ENCODE measurements at regions not wholly inside any gene's neighbourhood (a gene's known extent, or its start where the extent isn't known, plus 50 kb on each side); places are given as distances from the start of the nearest gene placed in this dataset.
A peak's percentile ranks its signal among the peaks of the same experiment; 100 is the strongest.

DNA sequence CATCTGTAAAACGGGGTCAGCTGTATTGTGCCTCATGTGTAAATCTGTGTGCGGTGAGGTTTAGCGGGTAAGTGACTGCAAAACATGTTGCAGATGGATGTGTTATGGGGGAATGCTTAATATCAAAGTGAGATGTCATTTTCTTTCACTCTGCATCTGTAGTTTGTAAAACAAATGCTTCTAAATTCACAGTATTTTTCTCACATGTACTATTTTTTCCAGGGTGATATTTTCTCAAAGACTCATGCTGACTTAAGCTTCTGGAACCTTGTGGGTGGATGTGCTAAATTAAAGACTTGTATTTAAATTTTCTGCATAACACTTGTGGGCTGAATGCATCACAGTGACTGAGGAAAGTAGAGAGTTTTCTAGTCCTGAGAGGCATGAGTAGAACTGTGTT is 115.2 kb upstream of the TP63 start:
- H3K4me3 Mint-ChIP-seq = no peak overlapping the region
- 0 out of 2 replicates have a peak, but pooled peaks cover 13% of the 10 kb centered on the region for H3K9me2 ChIP-seq (ENCODE audit: insufficient read depth)
- H3K27ac Mint-ChIP-seq = no peak overlapping the region
- no peaks in the 10 kb centered on the region for H3K4me1 ChIP-seq (ENCODE audit: insufficient read depth)
- H3K27me3 Mint-ChIP-seq (ENCODE audit: insufficient read depth, low read depth, poor library complexity) = no peaks in the 10 kb centered on the region
- H4K20me1 ChIP-seq (replicated peaks; ENCODE audit: insufficient read depth) = no peaks in the 10 kb centered on the region
- H3K36me3 Mint-ChIP-seq (ENCODE audit: low read depth) = no peaks in the 10 kb centered on the region
- H3K4me1 Mint-ChIP-seq = no peaks in the 10 kb centered on the region; the same call in 2 of the 3 replicates
- H3K27ac ChIP-seq (ENCODE audit: low read depth) = no peak overlapping the region
- ATAC-seq (no peak), DNase-seq (ENCODE audit: low spot score) (no peak)
- H3K79me2 ChIP-seq (replicated peaks; ENCODE audit: insufficient read depth) = no peaks in the 10 kb centered on the region
- no peaks in the 10 kb centered on the region for H3F3A ChIP-seq (replicated peaks; ENCODE audit: low read depth)
- no peak overlapping the region for H3K4me2 ChIP-seq
- no peaks in the 10 kb centered on the region for H3K36me3 ChIP-seq (ENCODE audit: insufficient read depth)
- H3K27me3 ChIP-seq (ENCODE audit: insufficient read depth) = no peaks in the 10 kb centered on the region
- TF ChIP-seq, protein P1, sequence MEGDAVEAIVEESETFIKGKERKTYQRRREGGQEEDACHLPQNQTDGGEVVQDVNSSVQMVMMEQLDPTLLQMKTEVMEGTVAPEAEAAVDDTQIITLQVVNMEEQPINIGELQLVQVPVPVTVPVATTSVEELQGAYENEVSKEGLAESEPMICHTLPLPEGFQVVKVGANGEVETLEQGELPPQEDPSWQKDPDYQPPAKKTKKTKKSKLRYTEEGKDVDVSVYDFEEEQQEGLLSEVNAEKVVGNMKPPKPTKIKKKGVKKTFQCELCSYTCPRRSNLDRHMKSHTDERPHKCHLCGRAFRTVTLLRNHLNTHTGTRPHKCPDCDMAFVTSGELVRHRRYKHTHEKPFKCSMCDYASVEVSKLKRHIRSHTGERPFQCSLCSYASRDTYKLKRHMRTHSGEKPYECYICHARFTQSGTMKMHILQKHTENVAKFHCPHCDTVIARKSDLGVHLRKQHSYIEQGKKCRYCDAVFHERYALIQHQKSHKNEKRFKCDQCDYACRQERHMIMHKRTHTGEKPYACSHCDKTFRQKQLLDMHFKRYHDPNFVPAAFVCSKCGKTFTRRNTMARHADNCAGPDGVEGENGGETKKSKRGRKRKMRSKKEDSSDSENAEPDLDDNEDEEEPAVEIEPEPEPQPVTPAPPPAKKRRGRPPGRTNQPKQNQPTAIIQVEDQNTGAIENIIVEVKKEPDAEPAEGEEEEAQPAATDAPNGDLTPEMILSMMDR (conservative IDR thresholded peaks at IDR 0.05; ENCODE audit: low read depth in 2 of 2) = no peak
- TF ChIP-seq, protein P2, sequence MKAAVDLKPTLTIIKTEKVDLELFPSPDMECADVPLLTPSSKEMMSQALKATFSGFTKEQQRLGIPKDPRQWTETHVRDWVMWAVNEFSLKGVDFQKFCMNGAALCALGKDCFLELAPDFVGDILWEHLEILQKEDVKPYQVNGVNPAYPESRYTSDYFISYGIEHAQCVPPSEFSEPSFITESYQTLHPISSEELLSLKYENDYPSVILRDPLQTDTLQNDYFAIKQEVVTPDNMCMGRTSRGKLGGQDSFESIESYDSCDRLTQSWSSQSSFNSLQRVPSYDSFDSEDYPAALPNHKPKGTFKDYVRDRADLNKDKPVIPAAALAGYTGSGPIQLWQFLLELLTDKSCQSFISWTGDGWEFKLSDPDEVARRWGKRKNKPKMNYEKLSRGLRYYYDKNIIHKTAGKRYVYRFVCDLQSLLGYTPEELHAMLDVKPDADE (IDR thresholded peaks at IDR 0.05) = no peak
- no peak for TF ChIP-seq POLR2AphosphoS5 (IDR thresholded peaks at IDR 0.05; ENCODE audit: low read depth)
- TF ChIP-seq EZH2phosphoT487 (IDR thresholded peaks at IDR 0.05; ENCODE audit: unreplicated experiment) = no peak
- H3K9me3 Mint-ChIP-seq = no peaks in the 10 kb centered on the region; the same call in 1 of the 3 replicates
- no peak overlapping the region for H3K4me3 ChIP-seq
- H2AFZ ChIP-seq = no peak overlapping the region

- TF ChIP-seq POLR2AphosphoS5 (IDR thresholded peaks at IDR 0.05; ENCODE audit: low read depth) = no peak
- TF ChIP-seq, protein P1 (conservative IDR thresholded peaks at IDR 0.05; ENCODE audit: low read depth in 2 of 2) = peak; percentile 21 to 24; a peak in 1 of 4 replicates
- Histone ChIP-seq H3K36me3 (ENCODE audit: insufficient read depth) (no peaks in the 10 kb centered on the region), H3K4me1 (ENCODE audit: insufficient read depth) (no peaks in the 10 kb centered on the region), H3K27ac (ENCODE audit: low read depth) (no peak overlapping the region), H3K79me2 (replicated peaks; ENCODE audit: insufficient read depth) (no peaks in the 10 kb centered on the region), H3K4me3 (no peak overlapping the region), H3F3A (replicated peaks; ENCODE audit: low read depth) (no peaks in the 10 kb centered on the region), H4K20me1 (replicated peaks; ENCODE audit: insufficient read depth) (no peaks in the 10 kb centered on the region), H2AFZ (no peak overlapping the region), H3K27me3 (ENCODE audit: insufficient read depth) (no peaks in the 10 kb centered on the region), H3K4me2 (no peak overlapping the region), H3K9me2 (ENCODE audit: insufficient read depth) (0 out of 2 replicates have a peak, but pooled peaks cover 8% of the 10 kb centered on the region)
- H3K4me1 Mint-ChIP-seq = no peaks in the 10 kb centered on the region; the same call in 2 of the 3 replicates
- no peaks in the 10 kb centered on the region for H3K36me3 Mint-ChIP-seq (ENCODE audit: low read depth)
- H3K27ac Mint-ChIP-seq = no peak overlapping the region
- DNase-seq (ENCODE audit: low spot score) (peak; percentile 23), ATAC-seq (peak; percentile 41; the same call in 1 of the 3 replicates)
- H3K27me3 Mint-ChIP-seq (ENCODE audit: insufficient read depth, low read depth, poor library complexity) = no peaks in the 10 kb centered on the region
- no peaks in the 10 kb centered on the region; the same call in 1 of the 3 replicates for H3K9me3 Mint-ChIP-seq
- no peak overlapping the region for H3K4me3 Mint-ChIP-seq
Observed at GRCh38 chr3:189517981-189518380, 113.2 kb upstream of the TP63 start.
